Right ventricle myocardium superior (tissue), 1 donor: ENCODE measurements at regions not wholly inside any gene's neighbourhood (a gene's known extent, or its start where the extent isn't known, plus 50 kb on each side); places are given as distances from the start of the nearest gene placed in this dataset.

ENCODE experiments used
- ATAC-seq: fragments of 200-7000 bp; cut with Tn5 transposase; one replicate; pipeline ENCODE4 v1.9.1; 2020; ENCODE audit warnings: mild to moderate bottlenecking; ENCODE audit not compliant: poor library complexity
- DNase-seq: peaks from one replicate; pipeline ENCODE4 v3.0.0-alpha.2; 2020
- intact Hi-C: fragments of 100-400 bp; cut with DNase I; formaldehyde crosslinking; loops from one replicate; pipeline ENCODE4 v1.11.2; 2022
- donor health status: DM: no; HTN: yes; CAD: no; lungs with severe emphysema.

- intact Hi-C loops, result no loop called here
- ATAC-seq (no peak), DNase-seq (no peak)
Measured at GRCh38 chrX:45778616-45779015, 577.9 kb upstream of the DIPK2B start.

GRCh38 chrX:45777366-45777765 lies 576.7 kb upstream of the DIPK2B start:
- intact Hi-C loops, result no loop called here
- DNase-seq, result no peak
- ATAC-seq, result no peak

DNA sequence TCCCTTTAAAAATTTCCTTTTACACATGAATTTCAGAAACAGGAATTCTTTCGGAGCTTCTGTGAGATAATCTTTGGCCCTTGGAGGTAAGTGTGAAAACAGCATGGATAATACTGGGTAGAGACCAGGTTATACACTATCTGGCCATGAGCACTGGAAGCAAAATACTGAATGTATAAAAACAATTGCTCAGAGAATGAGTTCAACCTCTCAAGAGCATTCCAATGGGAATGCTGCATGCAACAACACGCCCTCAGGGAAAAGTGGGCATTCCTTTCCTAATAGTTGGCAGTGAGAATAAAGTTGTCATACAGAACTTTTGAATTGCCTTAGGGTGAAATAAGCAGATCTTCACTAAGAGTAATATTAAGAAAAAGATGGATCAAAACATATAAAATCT lies 574.8 kb upstream of the DIPK2B start:
- intact Hi-C loops, result no loop called here
- DNase-seq, result no peak
- no peak for ATAC-seq

- ATAC-seq (peak; percentile 40), DNase-seq (peak; percentile 41)
- intact Hi-C loops, result no loop called here
Measured at GRCh38 chrX:45774961-45775360, 574.3 kb upstream of the DIPK2B start.

GRCh38 chrX:45773572-45773971 lies 572.9 kb upstream of the DIPK2B start:
- intact Hi-C loops, result no loop called here
- DNase-seq (no peak), ATAC-seq (no peak)

DNA sequence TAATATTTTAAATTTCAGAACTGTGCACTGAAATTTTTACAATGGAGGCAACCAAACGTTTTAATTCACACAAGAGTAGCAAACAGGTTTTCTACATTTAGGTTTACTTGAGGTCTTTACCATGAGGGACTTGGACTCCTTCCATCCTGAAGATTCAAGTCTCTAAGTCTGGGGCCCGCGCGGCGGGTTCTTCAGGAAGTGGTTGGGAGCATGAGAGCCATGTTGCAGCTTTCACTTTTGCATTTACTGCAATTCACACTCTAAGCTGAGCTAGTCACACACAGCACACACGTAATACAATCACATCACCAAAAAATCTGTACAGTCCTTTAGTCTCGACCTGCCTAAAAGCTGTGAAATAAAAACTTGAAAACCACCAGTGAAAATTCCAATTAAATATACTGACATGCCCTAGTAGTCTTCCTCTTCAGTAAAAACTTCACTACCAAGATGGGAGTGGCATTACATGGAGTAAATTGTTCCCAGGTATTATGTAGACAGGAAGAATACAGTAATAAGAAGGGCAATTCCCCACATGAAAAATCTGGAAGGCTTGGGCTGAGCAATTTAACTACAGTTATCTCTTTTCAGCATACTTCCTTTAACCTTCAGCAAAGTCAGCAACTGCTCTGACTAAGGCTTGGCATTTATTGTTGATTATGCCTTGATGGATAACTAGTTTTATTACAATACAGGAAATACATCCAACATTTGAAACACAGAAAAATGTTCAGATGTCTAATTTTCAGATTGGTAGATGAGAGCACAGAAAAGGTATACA lies 571.1 kb upstream of the DIPK2B start:
- ATAC-seq, result no peak
- DNase-seq, result peak; percentile 57

GRCh38 chrX:45771114-45771513 lies 570.4 kb upstream of the DIPK2B start:
- ATAC-seq (peak; percentile 26), DNase-seq (no peak)
- intact Hi-C loops, result no loop called here

More for the DNA sequence above, 571.1 kb upstream of the DIPK2B start:
- intact Hi-C loops, result no loop called here

DNA sequence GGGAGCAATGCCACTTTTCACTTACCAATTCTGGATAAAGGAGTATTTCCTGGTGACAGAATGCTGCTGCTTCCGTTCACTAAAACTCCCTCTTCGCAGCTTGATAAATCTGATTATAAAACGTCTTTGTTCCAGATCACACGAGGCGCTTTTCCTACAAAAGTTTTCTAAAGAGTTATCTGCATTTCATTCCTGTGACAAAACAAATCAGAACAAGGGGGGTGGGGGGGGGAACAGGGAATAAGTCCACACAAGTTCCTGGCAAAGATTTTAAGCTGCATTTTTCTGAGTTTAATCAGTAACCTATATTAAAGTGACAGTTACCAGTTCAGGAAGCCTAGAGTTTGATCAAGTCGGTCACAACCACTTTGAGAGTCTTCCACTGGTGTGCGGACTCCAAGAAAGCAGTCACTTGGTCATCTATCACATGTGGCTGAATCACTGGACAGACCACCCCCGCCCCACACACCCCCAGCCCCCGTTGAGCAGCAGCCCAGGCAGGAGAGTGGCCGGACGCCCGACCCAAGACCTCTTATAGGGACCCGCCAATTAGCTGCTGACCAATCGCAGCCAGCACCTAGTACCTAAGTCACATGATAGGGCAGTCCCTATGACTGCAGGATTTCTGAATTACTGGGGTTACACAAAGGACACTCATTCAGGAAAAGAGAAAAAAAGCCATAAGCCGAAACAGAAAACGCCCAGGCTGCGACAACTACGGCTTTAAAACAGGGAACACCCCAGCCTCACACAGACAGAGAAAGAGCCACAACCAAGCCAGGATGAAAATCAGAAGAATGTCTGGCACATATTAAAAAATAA lies 569.3 kb upstream of the DIPK2B start:
- DNase-seq (peak; percentile 71), ATAC-seq (peak; percentile 94)
- intact Hi-C loops, result no loop called here

DNA sequence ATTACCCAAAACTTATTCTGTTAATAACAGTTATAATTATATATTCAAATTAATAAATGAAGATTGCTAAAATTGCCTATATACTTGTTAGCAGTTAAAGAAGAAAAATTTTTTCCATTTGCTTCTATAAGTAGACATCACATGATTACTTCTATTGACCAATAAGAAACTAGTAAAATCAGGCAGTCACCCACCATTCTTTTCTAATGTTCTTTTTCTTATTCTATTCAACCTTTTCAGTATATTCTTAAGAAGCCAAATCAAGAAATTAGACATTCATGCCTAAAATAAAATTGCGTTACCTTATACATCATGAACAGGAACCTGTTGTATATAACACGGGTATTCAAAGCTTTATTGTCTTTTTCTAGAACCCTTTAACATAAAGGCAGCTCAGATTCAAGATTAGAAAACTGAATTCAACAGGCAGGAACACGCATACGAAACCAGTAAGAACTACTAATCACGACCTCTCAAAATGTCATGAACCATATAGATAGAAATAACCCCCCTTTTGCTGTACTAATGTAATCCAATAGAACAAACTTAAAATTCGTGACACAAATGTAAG lies 568.1 kb upstream of the DIPK2B start:
- DNase-seq (no peak), ATAC-seq (no peak)
- intact Hi-C loops, result no loop called here

DNA sequence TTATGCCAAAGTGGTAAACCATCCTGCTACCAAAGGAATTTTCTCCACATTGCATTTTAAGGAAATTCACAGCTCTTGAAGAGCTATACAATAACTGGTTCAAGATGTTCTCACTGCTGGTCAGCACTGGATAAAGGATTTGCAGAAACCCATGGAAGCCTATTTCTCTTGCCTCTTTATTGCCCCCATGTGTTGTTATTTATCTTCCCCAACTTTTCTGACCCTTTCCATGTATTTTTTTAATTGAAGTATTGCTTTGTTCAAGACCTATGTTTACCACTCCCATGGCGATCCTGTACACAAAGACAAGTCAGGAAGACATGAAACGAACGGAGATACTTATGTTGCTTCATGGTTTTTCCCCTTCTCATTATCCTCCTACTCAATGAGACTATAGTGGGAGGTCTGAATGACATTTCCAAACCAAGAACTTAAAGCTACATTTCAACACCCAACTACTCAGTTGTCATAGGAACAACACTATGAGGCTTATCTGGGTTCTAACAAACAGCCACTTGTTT lies 566.4 kb upstream of the DIPK2B start:
- ATAC-seq (no peak), DNase-seq (no peak)
- intact Hi-C loops, result no loop called here

- DNase-seq (no peak), ATAC-seq (no peak)
- intact Hi-C loops, result no loop called here
Measured at GRCh38 chrX:45765767-45766166, 565.1 kb upstream of the DIPK2B start.

- intact Hi-C loops, result no loop called here
Measured at GRCh38 chrX:45765281-45765680, 564.6 kb upstream of the DIPK2B start.

GRCh38 chrX:45762699-45763647 lies 562.3 kb upstream of the DIPK2B start:
- intact Hi-C loops, result no loop called here
- ATAC-seq (no peak), DNase-seq (no peak)

More at GRCh38 chrX:45765281-45765680, 564.6 kb upstream of the DIPK2B start:
- DNase-seq, result no peak
- ATAC-seq, result no peak

DNA sequence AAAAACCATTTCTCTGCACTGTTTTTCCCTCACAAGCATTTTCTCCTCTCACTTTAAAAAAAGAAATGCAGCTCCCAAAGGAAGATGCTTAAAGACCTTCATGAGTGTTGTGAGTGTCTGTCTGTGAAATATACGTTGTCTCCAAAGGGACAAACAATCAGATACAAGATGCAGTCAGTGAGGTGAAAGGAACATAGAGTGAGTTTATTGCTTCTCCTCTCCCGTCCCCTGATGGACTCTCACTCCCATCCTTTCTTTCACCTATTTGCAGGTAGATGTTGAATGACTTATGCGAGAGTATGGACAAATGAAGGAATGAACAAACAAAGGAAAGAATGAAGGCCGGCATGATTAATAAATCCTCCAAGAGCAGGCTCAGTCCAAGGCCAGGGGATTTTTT lies 561.2 kb upstream of the DIPK2B start:
- intact Hi-C loops, result no loop called here
- no peak for DNase-seq
- no peak for ATAC-seq

DNA sequence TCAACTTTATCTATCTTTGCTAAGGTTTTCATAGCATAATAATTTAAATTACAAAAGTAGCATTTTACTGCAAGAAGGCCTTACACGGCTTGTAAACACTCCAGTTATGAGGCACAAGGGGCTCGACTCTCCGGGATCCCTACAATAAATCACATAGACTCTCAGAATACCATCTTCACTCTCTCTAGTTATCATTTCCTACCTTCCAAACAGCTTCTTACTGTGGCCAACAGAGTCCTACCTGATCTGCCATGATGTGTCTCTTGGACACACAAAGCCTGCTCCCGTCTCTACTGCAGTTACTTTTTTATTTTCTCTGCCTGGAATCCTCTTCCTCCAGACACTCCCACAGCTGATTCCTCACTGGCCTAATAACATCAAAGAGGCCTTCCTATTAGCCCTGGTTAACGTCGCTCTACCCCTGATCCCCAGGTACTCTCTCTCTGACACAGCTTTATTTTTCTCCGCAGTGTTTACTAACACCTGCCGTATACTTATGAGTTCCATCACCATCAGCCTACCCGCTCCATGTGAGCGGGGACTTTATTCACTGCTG lies 559.6 kb upstream of the DIPK2B start:
- DNase-seq, result no peak
- intact Hi-C loops, result no loop called here
- ATAC-seq, result no peak

- intact Hi-C loops, result no loop called here
- no peak for DNase-seq
- no peak for ATAC-seq
Measured at GRCh38 chrX:45758738-45759397, 558.2 kb upstream of the DIPK2B start.

- no peak for DNase-seq
- intact Hi-C loops, result no loop called here
- no peak for ATAC-seq
Measured at GRCh38 chrX:45758319-45758718, 557.6 kb upstream of the DIPK2B start.

- intact Hi-C loops, result no loop called here
- ATAC-seq (no peak), DNase-seq (no peak)
Measured at GRCh38 chrX:45757272-45757671, 556.6 kb upstream of the DIPK2B start.
